GM19035 (cell line): ENCODE measurements at regions not wholly inside any gene's neighbourhood (a gene's known extent, or its start where the extent isn't known, plus 50 kb on each side); places are given as distances from the start of the nearest gene placed in this dataset.
"Not testable (repeated sequence)": the region's sequence is repeated elsewhere in the genome, so short reads cannot be mapped to it uniquely, and the experiment has no call there.

ENCODE experiments used
- ATAC-seq: cut with Tn5 transposase; IDR thresholded peaks from one replicate; pipeline ENCODE4 v1.9.1; 2021; ENCODE audit not compliant: unreplicated experiment

DNA sequence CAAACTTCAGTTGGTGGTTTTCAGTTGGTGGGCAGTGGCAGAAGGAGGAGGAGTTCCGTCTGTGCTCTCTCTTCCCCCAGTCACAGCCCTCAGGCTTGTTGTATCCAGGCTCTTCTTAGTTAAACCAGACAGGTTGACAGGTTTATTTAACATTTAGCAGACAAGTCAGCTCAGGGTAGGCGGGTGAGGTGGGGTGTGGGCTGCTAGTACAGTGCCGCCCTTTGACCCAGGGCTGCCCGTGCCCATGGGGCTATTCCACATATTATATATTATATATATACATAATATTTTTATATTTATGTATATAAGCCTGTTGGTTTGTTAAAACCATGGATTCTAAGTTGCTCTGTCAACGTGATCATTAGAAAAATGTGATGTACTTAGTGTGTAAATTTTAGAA lies 1740.6 kb upstream of the DEFB115 start:
- not testable (repeated sequence) for ATAC-seq

DNA sequence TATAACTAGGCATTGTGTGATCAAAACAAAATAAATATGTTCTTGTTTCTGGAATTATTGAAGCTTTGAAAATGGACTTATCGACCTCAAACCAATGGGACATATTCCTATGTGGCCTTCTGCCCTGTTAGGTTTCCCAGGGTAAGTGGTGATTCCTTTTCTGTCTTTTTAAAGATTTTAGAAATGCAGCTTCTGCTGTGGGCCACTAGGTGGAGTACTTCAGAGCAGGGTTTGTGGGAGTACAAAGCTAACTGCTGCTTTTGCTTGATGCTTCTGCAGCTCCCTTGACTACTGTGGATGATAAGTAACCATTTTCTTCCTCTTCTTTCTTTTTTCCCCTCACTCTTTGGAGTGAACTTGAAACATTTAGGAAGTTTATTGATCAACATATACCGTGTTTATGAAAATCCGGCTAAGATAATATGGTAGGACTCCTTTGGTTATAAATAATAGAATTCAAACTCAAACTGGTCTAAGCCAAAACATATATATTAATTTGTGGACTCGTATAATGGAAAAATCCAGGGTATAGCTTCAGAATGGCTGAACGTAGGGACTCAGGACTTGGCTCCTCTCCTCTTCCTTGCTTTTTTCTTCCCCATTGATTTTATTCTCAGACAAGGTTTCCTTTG lies 1737.7 kb upstream of the DEFB115 start:
- not testable (repeated sequence) for ATAC-seq

DNA sequence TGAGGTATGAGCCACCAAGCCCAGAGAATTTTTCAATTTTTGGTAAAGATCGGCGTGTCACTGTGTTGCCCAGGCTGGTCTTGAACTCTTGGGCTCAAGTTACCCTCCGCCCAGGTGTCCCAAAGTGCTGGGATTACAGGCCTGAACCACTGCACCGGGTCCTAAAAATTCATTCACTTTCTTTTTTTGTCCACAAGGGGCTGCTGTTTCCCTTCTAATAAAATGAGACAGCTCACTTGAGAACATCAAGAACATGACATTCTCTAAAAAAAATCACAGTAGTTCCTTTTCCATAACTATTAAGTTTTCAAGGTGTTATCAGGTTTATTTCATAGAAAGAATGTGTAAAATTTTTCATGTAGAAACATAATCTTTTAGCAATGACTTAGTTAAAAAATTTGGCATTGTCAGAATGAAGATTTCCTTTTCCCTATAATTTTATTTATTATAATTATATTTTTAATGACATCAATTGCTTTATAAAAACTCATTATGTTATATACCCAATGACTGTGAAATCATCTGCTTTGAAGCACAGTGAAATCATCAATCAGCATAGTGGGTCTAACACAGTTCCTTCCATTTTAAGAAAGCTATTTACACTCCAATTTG lies 1723.8 kb upstream of the DEFB115 start:
- not testable (repeated sequence) for ATAC-seq

GRCh38 chr20:29566901-29567635 lies 1690.4 kb upstream of the DEFB115 start:
- not testable (repeated sequence) for ATAC-seq

GRCh38 chr20:29567671-29568070 lies 1689.8 kb upstream of the DEFB115 start:
- not testable (repeated sequence) for ATAC-seq

DNA sequence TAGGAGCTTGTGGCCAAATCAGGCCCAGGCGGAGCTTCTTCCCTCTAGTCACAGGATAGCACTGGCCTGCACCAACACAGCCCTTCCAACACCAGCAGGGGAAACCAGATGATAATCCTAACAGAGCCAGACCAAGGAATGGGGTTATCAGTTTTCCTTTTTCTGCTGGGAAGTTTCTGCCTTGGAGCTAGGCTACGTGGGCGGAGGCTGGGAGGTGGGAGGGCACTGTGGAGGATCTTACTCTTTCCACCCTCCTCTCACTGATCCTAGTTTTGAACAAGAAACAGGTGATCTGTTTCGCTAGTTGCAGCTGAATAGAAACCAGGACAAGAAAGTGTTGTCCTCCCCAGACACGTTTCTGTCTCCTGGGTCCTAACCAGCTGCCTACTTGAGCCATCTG lies 1687.3 kb upstream of the DEFB115 start:
- not testable (repeated sequence) for ATAC-seq

GRCh38 chr20:29589530-29589929 lies 1667.9 kb upstream of the DEFB115 start:
- not testable (repeated sequence) for ATAC-seq

DNA sequence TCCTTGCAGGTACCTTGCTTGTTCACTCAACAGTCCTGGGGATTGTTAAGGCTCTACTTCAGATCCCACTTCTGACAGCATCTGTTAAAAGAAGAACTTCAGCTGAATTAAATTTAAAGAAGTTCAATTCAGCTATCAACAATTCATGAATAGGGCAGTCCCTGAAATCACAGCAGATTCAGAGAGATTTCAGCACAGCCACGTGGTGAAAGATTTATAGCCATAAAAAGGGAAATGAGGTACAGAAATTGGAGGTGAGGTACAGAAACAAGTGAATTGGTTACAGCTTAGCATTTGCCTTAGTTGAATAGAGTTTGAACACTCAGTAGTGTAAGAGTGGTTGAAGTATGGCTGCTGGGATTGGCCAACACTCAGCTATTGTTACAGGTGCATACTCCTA lies 1653.3 kb upstream of the DEFB115 start:
- not testable (repeated sequence) for ATAC-seq

DNA sequence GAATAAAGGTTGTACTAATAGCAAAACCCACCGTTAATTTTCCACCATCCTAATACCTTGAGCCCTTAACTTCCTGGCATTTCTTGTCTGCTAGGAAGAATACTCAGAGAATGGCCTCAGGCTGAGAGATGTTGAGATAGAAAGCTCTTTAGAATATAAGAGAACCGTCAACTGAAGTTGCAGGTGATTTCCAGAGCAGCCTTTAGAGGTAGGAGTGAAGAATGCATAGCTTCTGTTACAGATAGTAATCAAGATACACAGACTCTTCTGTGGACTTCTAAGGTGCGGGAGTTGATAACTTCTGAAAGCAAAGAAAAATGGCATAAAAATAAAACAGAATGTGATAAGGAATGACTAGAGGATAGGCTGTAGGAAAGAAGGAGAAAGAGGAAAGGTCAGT lies 1651.3 kb upstream of the DEFB115 start:
- ATAC-seq, result not testable (repeated sequence)

DNA sequence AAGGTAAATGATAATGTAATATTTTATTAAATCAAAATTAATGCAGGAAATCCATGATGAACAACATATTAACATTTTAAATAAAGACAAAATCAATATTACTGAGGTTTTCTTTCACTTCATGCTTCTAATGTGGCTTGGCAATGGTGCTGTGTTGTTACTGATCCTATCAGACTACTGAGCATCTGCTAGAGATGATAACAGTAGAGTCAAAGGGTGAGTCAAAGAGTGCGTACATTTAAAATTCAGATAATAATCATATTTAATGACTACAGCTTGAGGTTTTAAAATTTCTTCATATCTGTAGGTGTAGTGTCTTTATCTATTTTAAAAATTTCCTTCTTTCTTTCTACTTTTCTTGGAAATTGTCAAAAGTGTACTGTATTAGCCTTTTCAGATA lies 1628.1 kb upstream of the DEFB115 start:
- ATAC-seq, result not testable (repeated sequence)
